T-helper 2 cell (primary cell): ENCODE measurements at regions not wholly inside any gene's neighbourhood (a gene's known extent, or its start where the extent isn't known, plus 50 kb on each side); places are given as distances from the start of the nearest gene placed in this dataset.
A peak's percentile ranks its signal among the peaks of the same experiment; 100 is the strongest.
"Not testable (repeated sequence)": the region's sequence is repeated elsewhere in the genome, so short reads cannot be mapped to it uniquely, and the experiment has no call there.

Experiments
- DNase-seq, 5 experiments: peaks; one replicate each; pipeline versions ENCODE4 v3.0.0 to v3.0.0-alpha.2; 2012 to 2022

GRCh38 chr4:151459375-151459774, 50.4 kb downstream of the FHIP1A start:
- DNase-seq, result no peak

DNA sequence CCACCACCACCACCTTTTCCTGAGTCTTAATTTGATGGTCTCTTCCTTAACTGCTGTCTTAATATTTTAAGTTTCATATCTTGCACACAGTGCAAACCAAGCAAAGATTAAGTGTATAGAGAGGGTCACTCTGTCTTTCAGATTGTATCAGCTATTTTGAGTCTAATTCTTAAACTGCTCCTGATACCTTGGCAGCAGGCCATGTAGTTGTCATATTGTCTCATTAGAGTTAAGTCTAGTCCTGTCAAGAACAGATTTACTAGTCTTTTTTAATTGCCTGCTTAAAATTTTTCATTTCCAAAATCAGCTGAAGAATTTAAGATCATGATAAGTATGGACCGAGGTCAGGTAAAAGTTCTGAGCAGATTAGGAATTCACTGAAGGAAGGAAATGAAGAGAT, 51.5 kb downstream of the FHIP1A start:
- DNase-seq, result no peak

GRCh38 chr4:151462554-151462953, 53.6 kb downstream of the FHIP1A start:
- no peak for DNase-seq

GRCh38 chr4:151468715-151469696, 60.0 kb downstream of the FHIP1A start:
- DNase-seq, result no peak

- DNase-seq, result no peak
Measured at GRCh38 chr4:151469970-151470369, 61.0 kb downstream of the FHIP1A start.

DNA sequence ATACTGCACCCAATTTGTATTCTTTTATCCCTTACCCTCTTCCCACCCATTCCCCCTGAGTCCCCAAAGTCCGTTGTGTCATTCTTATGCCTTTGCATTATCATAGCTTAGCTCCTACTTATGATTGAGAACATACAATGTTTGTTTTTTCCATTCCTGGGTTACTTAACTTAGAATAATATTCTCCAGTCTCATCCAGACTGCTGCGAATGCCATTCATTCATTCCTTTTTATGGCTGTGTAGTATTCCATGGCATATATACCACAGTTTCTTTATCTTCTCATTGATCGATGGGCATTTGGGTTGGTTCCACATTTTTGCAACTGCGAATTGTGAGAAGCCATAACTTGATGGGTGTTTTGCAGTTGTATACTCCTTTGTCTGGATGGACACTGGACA, 62.8 kb downstream of the FHIP1A start:
- DNase-seq, result no peak

- no peak for DNase-seq
Measured at GRCh38 chr4:151472297-151472696, 63.3 kb downstream of the FHIP1A start.

- no peak for DNase-seq
Measured at GRCh38 chr4:151472711-151473110, 63.7 kb downstream of the FHIP1A start.

DNA sequence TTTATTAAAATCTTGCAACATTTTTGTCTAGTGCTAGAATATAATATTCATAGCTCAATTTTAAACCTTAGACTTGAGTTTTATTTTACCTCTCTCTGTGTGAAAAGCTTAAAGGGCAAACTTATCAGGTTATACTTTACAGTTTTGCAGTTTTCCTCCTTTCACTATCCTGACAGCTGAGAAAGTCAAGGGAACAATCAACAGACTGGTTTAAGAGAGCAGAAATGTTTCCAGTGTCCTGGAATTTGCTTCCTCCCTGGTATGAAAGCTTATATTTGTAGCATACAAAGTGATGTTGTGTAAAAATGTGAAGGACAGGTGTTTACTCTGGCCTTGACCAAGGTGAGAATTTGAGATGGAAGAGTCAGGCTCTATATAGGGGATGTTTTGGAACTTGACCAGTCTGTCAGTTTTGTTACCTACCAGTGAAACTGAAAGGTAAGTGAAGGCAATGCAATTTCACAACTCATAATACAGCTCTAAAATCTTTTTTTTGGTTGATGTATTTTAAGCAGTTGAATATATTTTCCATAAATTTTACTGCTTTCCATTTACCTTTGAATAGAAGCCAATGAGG, 64.6 kb downstream of the FHIP1A start:
- no peak for DNase-seq

- DNase-seq, result no peak
Measured at GRCh38 chr4:151475035-151475714, 66.2 kb downstream of the FHIP1A start.

GRCh38 chr4:151481813-151482212, 72.8 kb downstream of the FHIP1A start:
- no peak for DNase-seq

- no peak for DNase-seq
Measured at GRCh38 chr4:151484396-151485102, 75.6 kb downstream of the FHIP1A start.

GRCh38 chr4:151485541-151486131, 76.7 kb downstream of the FHIP1A start:
- no peak for DNase-seq

DNA sequence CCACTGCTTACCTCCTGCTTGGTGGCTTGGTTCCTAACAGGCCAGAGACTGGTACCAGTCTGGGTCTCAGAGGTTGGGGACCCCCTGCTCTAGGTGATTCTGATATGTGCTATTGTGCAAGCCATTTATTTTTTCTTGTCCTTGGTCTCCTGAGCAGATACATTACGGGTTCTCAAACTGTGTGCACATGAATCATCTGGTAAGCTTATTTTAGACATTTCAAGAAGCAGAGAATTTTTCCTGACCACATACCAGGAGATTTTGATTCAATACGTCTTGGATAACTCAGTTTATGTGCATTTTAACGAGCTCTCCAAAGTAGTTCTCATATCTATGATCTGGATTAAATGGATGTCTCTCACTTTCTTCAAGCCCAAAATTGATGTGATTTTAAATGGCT, 77.2 kb downstream of the FHIP1A start:
- DNase-seq, result no peak

DNA sequence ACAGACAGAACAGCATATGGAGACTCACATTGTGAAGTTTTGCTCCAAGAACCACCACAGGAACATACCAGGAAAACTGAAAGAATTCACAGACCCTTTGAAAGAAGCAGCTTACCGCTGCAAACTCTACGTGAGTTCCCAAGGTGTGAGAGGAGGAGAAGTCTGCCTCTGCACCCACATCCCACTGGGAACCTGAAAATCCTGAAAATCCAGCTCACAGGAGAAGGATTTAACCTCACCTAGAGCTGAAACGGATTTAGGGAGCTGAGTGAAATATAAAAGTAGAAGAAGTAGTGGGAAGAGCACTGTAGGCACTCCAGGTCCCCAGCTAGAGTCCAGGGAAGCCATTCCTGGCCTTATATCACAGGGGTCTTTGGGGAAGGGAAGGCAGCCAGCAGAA, 80.0 kb downstream of the FHIP1A start:
- DNase-seq, result no peak

DNA sequence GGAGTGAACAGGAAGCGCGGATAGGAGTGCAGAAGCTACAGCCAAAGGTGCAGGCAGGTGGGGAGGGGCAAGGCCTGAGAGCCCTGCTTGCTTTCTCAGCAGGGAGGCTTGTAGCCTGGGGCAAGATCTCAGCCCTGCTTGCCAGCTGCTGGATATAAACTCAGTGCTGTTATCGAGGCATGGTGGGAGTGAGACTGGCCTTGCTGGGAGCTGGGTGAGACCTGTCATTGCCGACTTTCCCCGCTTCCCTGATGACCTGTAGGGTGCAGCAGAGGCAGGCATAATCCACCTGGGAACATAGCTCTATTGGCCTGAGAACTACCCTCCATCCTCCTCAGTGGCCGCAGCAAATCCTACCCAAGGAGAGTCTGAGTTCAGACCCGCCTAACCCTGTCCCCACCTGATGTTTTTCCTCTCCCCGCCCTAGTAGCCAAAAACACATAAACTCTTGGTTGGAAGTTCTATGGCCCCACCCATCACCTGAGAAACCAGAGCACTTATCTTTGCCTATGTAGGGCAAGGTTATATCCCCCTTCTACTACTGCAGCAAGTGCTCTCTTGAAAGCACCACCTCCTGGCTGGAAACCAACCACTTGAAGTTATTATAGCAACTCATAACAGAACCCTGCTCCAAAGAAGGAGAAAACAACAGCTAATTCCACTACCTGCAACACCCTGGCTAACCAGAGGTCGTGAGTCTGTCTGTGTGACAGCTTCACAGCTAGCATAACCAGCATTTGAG, 80.7 kb downstream of the FHIP1A start:
- DNase-seq, result no peak

DNA sequence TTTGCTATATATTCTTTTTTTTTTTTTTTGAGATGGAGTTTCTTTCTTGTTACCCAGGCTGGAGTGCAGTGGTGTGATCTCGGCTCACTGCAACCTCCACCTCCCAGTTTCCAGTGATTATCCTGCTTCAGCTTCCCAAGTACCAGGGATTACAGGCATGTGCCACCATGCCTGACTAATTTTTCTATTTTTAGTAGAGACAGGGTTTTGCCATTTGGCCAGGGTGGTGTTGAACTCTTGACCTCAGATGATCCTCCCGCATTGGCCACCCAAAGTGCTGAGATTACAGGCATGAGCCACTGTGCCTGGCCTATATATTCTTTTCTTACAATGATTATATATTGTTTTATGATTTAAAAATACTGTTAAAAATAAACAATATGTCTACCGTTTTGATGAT, 86.6 kb downstream of the FHIP1A start:
- not testable (repeated sequence) for DNase-seq

DNA sequence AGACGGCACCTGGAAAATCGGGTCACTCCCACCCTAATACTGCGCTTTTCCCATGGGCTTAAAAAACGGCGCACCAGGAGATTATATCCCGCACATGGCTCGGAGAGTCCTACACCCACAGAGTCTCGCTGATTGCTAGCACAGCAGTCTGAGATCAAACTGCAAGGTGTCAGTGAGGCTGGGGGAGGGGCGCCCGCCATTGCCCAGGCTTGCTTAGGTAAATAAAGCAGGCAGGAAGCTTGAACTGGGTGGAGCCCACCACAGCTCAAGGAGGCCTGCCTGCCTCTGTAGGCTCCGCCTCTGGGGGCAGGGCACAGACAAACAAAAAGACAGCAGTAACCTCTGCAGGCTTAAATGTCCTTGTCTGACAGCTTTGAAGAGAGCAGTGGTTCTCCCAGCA, 102.6 kb downstream of the FHIP1A start:
- peak in 1 of 5 experiments; percentile 17 for DNase-seq

DNA sequence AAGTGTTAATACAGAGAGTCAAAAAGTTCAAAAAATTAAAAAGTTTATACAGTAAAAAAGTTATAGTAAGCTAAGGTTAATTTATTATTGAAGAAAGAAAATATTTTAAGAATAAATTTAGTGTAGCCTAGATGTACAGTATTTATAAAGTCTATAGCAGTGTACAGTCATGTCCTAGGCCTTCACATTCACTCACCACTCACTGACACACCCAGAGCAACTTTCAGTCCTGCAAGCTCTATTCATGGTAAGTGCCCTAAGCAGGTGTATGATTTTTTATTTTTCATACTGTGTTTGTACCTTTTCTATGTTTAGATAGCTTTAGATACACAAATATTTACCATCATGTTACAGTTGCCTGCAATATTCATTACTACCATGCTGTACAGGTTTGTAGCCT, 108.9 kb downstream of the FHIP1A start:
- no peak for DNase-seq

GRCh38 chr4:151518359-151518758, 109.4 kb downstream of the FHIP1A start:
- no peak for DNase-seq

DNA sequence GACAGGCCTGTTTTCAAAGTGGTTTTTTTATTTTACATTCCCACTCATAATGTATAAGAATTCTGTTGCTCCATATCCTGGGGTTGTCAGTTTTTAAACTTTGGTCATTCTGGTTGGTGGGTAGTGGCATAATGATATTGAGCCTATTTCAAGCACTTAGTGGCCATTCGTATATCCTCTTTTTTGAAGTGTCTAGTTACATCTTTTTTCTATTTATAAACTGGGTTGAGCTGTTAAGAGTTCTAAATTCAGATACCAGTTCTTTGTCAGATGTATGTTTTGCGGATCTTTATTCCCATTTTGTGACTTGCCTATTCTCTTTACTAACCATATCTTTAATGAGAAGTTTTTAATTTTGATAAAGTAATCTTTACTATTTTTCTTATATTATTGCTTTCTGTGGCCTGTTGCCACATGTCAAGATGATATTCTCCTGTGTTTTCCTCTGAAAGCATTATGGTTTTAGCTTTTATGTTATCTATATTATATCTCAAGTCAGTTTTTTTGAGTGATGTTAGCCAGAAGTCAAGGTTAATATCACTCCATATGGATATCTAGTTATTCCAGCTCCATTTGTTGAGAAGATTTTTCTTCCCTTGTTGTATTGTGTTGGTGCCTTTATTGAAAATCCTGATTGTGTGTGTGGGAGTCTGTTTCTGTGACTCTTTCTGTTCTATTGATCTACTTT, 110.9 kb downstream of the FHIP1A start:
- DNase-seq, result no peak
